Stomach (tissue), 8 donors: ENCODE measurements at regions not wholly inside any gene's neighbourhood (a gene's known extent, or its start where the extent isn't known, plus 50 kb on each side); places are given as distances from the start of the nearest gene placed in this dataset.

Source experiments
- DNase-seq, 2 donors: peaks; one replicate each; pipeline versions ENCODE4 v3.0.0 to v3.0.0-alpha.2; 2013 to 2019
- H3K27ac ChIP-seq, 5 donors: fragments of 200-600 bp in 4 of 5; sonication (generic) in 4 of 5; one replicate each; pipeline ENCODE4 v1.5.1; 2013 to 2019; ENCODE audit warnings: mild to moderate bottlenecking in 1 of 5, moderate library complexity in 1 of 5
- H3K27me3 ChIP-seq, 3 donors: fragments of 200-600 bp; sonication (generic); one replicate each; pipeline ENCODE4 v1.5.1; 2017 to 2019; ENCODE audit warnings: mixed run types in 1 of 3
- H3K36me3 ChIP-seq, 4 donors: fragments of 200-600 bp; sonication (generic); 1 replicate in 3 of 4; 2 replicates in 1 of 4; pipeline ENCODE4 v1.5.1; 2016 to 2019
- H3K4me1 ChIP-seq, 4 donors: fragments of 200-600 bp; sonication (generic); one replicate each; pipeline ENCODE4 v1.5.1; 2016 to 2019
- H3K4me3 ChIP-seq, 4 donors: fragments of 200-600 bp; sonication (generic) in 3 of 4; one replicate each; pipeline ENCODE4 v1.5.1; 2016 to 2019; ENCODE audit warnings: mild to moderate bottlenecking in 1 of 4
- H3K9me3 ChIP-seq, 4 donors: fragments of 200-600 bp; sonication (generic); one replicate each; pipeline ENCODE4 v1.5.1; 2016 to 2019
- EP300 ChIP-seq: sonication (generic); formaldehyde crosslinking; IDR thresholded peaks from one replicate; pipeline ENCODE4 v1.6.1; 2017; ENCODE audit warnings: antibody characterized with exemption
- POLR2A ChIP-seq, 4 donors: fragments of 450-650 bp; IDR thresholded peaks; one replicate each; pipeline ENCODE4 v1.6.1; 2016; ENCODE audit warnings: antibody characterized with exemption in 4 of 4, control low read depth in 2 of 4, mild to moderate bottlenecking in 1 of 4, moderate library complexity in 1 of 4
- POLR2AphosphoS5 ChIP-seq, 3 donors: sonication (generic); formaldehyde crosslinking; IDR thresholded peaks; one replicate each; pipeline ENCODE4 v1.6.1; 2016; ENCODE audit warnings: antibody characterized with exemption in 3 of 3
- WGBS, 5 donors: extraction: QIAGEN DNeasy Blood & Tissue Kit in 3 of 5; methylation state at CpG; one replicate each; pipeline versions ENCODE4 v1.1.5 to v1.1.7; 2013 to 2018; 5-methylcytosine and 5-hydroxymethylcytosine counted together
- intact Hi-C: fragments of 100-400 bp; cut with DNase I; formaldehyde crosslinking; loops from one replicate; pipeline ENCODE4 v1.15.1; 2023; ENCODE audit warnings: low total_unique reads
- TF ChIP-seq, protein P1 (sequence below), 7 experiments: fragments of 450-650 bp in 4 of 7; fragments of 200-600 bp in 3 of 7; sonication (generic) in 3 of 7; IDR thresholded peaks; one replicate each; pipeline ENCODE4 v1.5.1; 2016 to 2019; ENCODE audit warnings: antibody characterized with exemption in 7 of 7, control low read depth in 2 of 7, mild to moderate bottlenecking in 1 of 7
- donor health status: healthy with polysubstance abuse.
- donor health status: Bipolar disorder and iron deficiency.
- donor health status: healthy.

DNA sequence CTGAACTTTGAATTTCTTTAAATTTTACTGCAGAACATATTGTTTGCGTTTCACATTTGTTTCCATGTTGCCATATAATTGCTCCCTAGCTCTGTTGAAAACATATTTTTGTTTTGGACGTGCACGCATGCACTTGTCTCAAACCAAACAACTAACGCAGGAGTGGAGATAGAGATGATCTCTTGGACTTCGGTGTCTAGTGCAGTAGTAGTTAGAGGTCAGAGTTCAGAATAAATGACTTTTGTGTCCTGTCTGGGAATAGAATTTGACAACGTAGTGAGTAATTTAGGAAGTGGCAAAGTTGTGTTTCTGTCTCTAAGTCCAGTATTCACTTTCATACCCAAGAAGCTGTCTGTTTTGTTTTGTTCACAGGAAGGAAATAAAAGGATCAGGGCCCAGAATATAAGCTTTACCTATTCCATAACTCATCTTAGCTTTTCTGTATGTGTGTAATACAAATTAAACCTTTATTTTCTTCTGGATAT is 173.8 kb downstream of the AEBP2 start:
- WGBS, 5 donors, result 81 to 93% (median 85%) methylated on average over 6 of the region's 6 CpGs
- Histone ChIP-seq H3K27ac (no peak overlapping the region), H3K36me3 (no peaks in the 10 kb centered on the region), H3K4me1 (peaks cover 0 to 4% (median 0%) of the 10 kb centered on the region in 4 donors), H3K27me3 (no peaks in the 10 kb centered on the region), H3K4me3 (no peak overlapping the region), H3K9me3 (peaks cover 0 to 8% (median 0%) of the 10 kb centered on the region in 4 donors)
- intact Hi-C loops, result no loop called here
- DNase-seq, result no peak
- TF ChIP-seq POLR2AphosphoS5 (IDR thresholded peaks at IDR 0.05) (no peak), POLR2A (IDR thresholded peaks at IDR 0.05) (no peak), EP300 (no peak)
- TF ChIP-seq, protein P1, sequence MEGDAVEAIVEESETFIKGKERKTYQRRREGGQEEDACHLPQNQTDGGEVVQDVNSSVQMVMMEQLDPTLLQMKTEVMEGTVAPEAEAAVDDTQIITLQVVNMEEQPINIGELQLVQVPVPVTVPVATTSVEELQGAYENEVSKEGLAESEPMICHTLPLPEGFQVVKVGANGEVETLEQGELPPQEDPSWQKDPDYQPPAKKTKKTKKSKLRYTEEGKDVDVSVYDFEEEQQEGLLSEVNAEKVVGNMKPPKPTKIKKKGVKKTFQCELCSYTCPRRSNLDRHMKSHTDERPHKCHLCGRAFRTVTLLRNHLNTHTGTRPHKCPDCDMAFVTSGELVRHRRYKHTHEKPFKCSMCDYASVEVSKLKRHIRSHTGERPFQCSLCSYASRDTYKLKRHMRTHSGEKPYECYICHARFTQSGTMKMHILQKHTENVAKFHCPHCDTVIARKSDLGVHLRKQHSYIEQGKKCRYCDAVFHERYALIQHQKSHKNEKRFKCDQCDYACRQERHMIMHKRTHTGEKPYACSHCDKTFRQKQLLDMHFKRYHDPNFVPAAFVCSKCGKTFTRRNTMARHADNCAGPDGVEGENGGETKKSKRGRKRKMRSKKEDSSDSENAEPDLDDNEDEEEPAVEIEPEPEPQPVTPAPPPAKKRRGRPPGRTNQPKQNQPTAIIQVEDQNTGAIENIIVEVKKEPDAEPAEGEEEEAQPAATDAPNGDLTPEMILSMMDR (IDR thresholded peaks at IDR 0.05), result no peak

DNA sequence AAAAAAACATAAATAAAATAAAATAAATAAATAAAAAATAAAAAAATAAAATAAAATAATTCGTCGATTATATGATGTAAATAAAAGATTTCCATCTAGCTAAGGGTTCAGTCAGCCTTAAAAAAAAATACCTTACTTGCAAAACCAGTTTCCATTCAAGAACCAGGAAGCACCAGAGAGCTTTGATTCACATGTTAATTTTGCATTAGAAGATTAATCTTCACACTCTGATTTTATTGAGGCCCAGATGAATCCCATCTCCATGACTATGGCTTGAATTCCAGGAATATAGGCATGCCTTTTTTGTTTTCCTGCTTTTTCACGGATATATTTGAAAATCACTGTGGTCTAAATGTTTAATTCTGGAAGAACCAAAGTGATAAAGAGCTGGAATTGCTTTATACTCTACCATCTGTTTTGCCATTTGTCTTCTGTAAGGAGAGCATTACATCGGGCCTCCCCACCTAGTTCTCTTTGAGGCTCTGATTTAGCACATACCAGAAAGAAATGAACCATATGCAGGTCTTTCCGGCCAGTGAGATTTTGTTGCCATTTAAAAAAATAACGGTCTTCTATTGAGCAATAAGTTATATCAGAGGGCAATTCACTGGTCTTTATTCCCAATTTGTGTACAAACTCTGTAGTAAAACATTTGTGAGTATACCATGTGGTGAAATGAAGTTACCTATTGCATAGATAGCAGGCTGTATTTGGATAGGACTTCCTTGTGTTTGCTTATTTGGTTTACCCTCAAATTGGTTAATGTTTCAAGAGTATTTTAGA is 175.5 kb downstream of the AEBP2 start:
- 42 to 75% (median 51%) methylated on average over 6 of the region's 6 CpGs for WGBS, 5 donors
- Histone ChIP-seq H3K27ac (no peak overlapping the region), H3K4me3 (no peak overlapping the region), H3K4me1 (no peaks in the 10 kb centered on the region), H3K36me3 (no peaks in the 10 kb centered on the region), H3K27me3 (no peaks in the 10 kb centered on the region), H3K9me3 (peaks cover 0 to 8% (median 0%) of the 10 kb centered on the region in 4 donors)
- DNase-seq, result no peak
- no peak for TF ChIP-seq POLR2AphosphoS5 (IDR thresholded peaks at IDR 0.05)
- TF ChIP-seq POLR2A (IDR thresholded peaks at IDR 0.05), result no peak
- TF ChIP-seq EP300, result no peak
- TF ChIP-seq, protein P1 (IDR thresholded peaks at IDR 0.05), result no peak
- intact Hi-C loops, result no loop called here

DNA sequence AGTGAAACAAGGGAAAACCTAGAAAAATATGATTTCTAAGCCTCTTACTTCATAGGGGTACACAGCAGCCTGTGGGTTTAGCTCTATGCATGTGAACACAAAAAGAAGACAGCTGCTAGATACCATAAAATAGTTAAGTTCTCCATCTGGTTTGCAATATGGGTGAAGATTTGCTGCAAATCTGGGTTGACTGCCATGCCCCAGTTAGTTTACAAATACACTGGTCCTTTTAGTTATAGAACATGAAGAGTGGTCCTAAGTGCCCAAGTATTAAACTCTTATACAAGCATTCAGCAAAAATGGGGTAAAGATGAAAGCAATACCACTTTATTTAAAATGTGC is 176.1 kb downstream of the AEBP2 start:
- Histone ChIP-seq H3K9me3 (peaks cover 0 to 8% (median 0%) of the 10 kb centered on the region in 4 donors), H3K27me3 (no peaks in the 10 kb centered on the region), H3K4me1 (no peaks in the 10 kb centered on the region), H3K27ac (no peak overlapping the region), H3K4me3 (no peak overlapping the region), H3K36me3 (no peaks in the 10 kb centered on the region)
- DNase-seq, result no peak
- intact Hi-C loops, result no loop called here
- TF ChIP-seq EP300 (no peak), POLR2A (IDR thresholded peaks at IDR 0.05) (no peak), POLR2AphosphoS5 (IDR thresholded peaks at IDR 0.05) (no peak)
- TF ChIP-seq, protein P1 (IDR thresholded peaks at IDR 0.05), result no peak

DNA sequence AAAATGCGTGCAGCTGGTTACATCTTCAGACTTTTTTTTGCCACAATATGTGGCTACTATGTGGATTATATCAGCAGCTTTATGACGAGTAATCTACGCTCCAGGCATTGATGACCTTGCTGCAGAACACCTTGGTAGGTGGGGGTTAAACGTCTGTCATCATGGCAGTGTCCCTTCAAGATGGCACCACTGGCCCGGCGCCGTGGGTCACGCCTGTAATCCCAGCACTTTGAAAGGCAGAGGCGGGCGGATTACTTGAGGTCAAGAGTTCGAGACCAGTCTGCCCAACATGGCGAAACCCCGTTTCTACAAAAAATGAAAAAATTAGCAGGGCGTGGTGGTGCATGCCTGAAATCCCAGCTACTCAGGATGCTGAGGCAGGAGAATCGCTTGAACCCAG is 177.5 kb downstream of the AEBP2 start:
- no peak for DNase-seq
- TF ChIP-seq, protein P1 (IDR thresholded peaks at IDR 0.05), result no peak
- no peak for TF ChIP-seq POLR2AphosphoS5 (IDR thresholded peaks at IDR 0.05)
- TF ChIP-seq POLR2A (IDR thresholded peaks at IDR 0.05), result no peak
- Histone ChIP-seq H3K9me3 (no peaks in the 10 kb centered on the region), H3K27ac (no peak overlapping the region), H3K36me3 (no peaks in the 10 kb centered on the region), H3K4me3 (no peak overlapping the region), H3K27me3 (no peaks in the 10 kb centered on the region), H3K4me1 (no peaks in the 10 kb centered on the region)
- WGBS, 5 donors, result 94 to 98% (median 96%) methylated on average over 15 of the region's 15 CpGs
- intact Hi-C loops, result no loop called here
